Endothelial cell of umbilical vein (primary cell): ENCODE measurements at regions not wholly inside any gene's neighbourhood (a gene's known extent, or its start where the extent isn't known, plus 50 kb on each side); places are given as distances from the start of the nearest gene placed in this dataset.

Experiments
- BruUV-seq: library from RNA; stranded (reverse); fragments of 400-500 nt; replicated peaks from 2 replicates; lab custom pipeline; 2021; lab: Mats Ljungman, UMichigan
- CTCF ChIA-PET: fragments of 300-600, 350-600 bp; sonication (Branson Sonifier 250); formaldehyde crosslinking; loops from one replicate; lab custom pipeline; 2021; ENCODE audit warnings: antibody characterized with exemption, inconsistent platforms; lab: Charles Lee
- POLR2A ChIA-PET: fragments of 300-600, 350-600 bp; sonication (Branson Sonifier 250); formaldehyde crosslinking; loops from one replicate; lab custom pipeline; 2021; ENCODE audit warnings: antibody characterized with exemption, inconsistent platforms; lab: Charles Lee
- DNase-seq: peaks from one replicate; pipeline ENCODE4 v3.0.0-alpha.2; 2011; ENCODE audit warnings: low read depth, low spot score
- FAIRE-seq: peaks from 2 replicates; lab custom pipeline; 2011; peaks lifted over from hg19 to GRCh38; lab: Jason Lieb, UNC
- H2AFZ ChIP-seq: 2 replicates; pipeline ENCODE4 v1.6.0; 2012; ENCODE audit warnings: low read depth, low read length, control low read depth, inconsistent platforms
- H3K27ac ChIP-seq: 2 replicates; pipeline ENCODE4 v1.5.1; 2011; ENCODE audit warnings: low read depth, mild to moderate bottlenecking, control low read depth, low read length, moderate library complexity; ENCODE audit not compliant: insufficient read depth
- H3K27me3 ChIP-seq, 2 experiments: 2 replicates each; pipeline versions ENCODE4 v1.6.0 to v1.6.1; 2011; ENCODE audit warnings: low read length in 2 of 2, mixed read lengths in 1 of 2; ENCODE audit not compliant: control insufficient read depth in 2 of 2, insufficient read depth in 2 of 2
- H3K36me3 ChIP-seq, 2 experiments: 2 replicates in 1 of 2; 3 replicates in 1 of 2; pipeline ENCODE4 v1.5.1; 2011; ENCODE audit warnings: low read length in 2 of 2, mild to moderate bottlenecking in 1 of 2, moderate library complexity in 1 of 2; ENCODE audit not compliant: control insufficient read depth in 2 of 2, insufficient read depth in 2 of 2; ENCODE audit errors: extremely low read depth in 1 of 2
- H3K4me1 ChIP-seq: 3 replicates; pipeline ENCODE4 v1.5.1; 2011; ENCODE audit warnings: mild to moderate bottlenecking, low read length; ENCODE audit not compliant: control insufficient read depth, insufficient read depth; ENCODE audit errors: extremely low read depth
- H3K4me2 ChIP-seq: 2 replicates; pipeline ENCODE4 v1.6.1; 2011; ENCODE audit warnings: low read length, control low read depth, mixed read lengths; ENCODE audit not compliant: insufficient read depth
- H3K4me3 ChIP-seq, 3 experiments: fragments of 200-600 bp in 1 of 3; sonication (generic), shearing (Covaris generic) in 1 of 3; replicated peaks in 1 of 3; 2 replicates each; pipeline ENCODE4 v1.5.1; 2011 to 2016; ENCODE audit warnings: control low read depth in 3 of 3, low read length in 3 of 3, mild to moderate bottlenecking in 2 of 3, inconsistent platforms in 1 of 3, low read depth in 1 of 3, moderate library complexity in 1 of 3; ENCODE audit not compliant: insufficient read depth in 1 of 3
- H3K79me2 ChIP-seq: 2 replicates; pipeline ENCODE4 v1.6.0; 2012; ENCODE audit warnings: low read length, inconsistent platforms; ENCODE audit not compliant: control insufficient read depth, insufficient read depth
- H3K9ac ChIP-seq: replicated peaks from 2 replicates; pipeline ENCODE3; 2011; ENCODE audit warnings: low read length, control low read depth; ENCODE audit not compliant: insufficient read depth; ENCODE audit errors: extremely low read depth
- H3K9me1 ChIP-seq: replicated peaks from 3 replicates; pipeline ENCODE4 v1.6.0; 2011; ENCODE audit warnings: mild to moderate bottlenecking, low read length; ENCODE audit not compliant: control insufficient read depth, insufficient read depth; ENCODE audit errors: extremely low read depth
- H3K9me3 ChIP-seq: replicated peaks from 2 replicates; pipeline ENCODE4 v1.5.1; 2012; ENCODE audit warnings: low read length, inconsistent platforms; ENCODE audit not compliant: control insufficient read depth, insufficient read depth
- H4K20me1 ChIP-seq: replicated peaks from 2 replicates; pipeline ENCODE3; 2011; ENCODE audit warnings: mild to moderate bottlenecking, low read length; ENCODE audit not compliant: control insufficient read depth, insufficient read depth; ENCODE audit errors: extremely low read depth
- EZH2 ChIP-seq: IDR thresholded peaks from 2 replicates; pipeline ENCODE4 v1.6.1; 2012; ENCODE audit warnings: borderline replicate concordance, low read depth, mild to moderate bottlenecking, moderate library complexity, low read length, inconsistent platforms; ENCODE audit not compliant: severe bottlenecking
- FOS ChIP-seq: IDR thresholded peaks from 2 replicates; pipeline ENCODE4 v1.6.1; 2011; ENCODE audit warnings: mild to moderate bottlenecking, low read length, moderate library complexity, borderline replicate concordance; ENCODE audit not compliant: insufficient read depth
- GATA2 ChIP-seq: IDR thresholded peaks from 2 replicates; pipeline ENCODE4 v1.7.0; 2011; ENCODE audit warnings: low read depth, mild to moderate bottlenecking, moderate library complexity, mixed read lengths, low read length; ENCODE audit not compliant: insufficient read length, insufficient read depth
- JUN ChIP-seq: IDR thresholded peaks from 2 replicates; pipeline ENCODE4 v1.6.1; 2011; ENCODE audit warnings: borderline replicate concordance, low read depth; ENCODE audit not compliant: insufficient read length, insufficient read depth
- MYC ChIP-seq: IDR thresholded peaks from one replicate; pipeline ENCODE4 v1.6.1; 2011; ENCODE audit warnings: mild to moderate bottlenecking, low read depth, low read length
- POLR2A ChIP-seq: IDR thresholded peaks from 2 replicates; pipeline ENCODE4 v1.6.1; 2012; ENCODE audit warnings: low read depth, mild to moderate bottlenecking, control low read depth, low read length
- POLR2AphosphoS5 ChIP-seq: IDR thresholded peaks from 2 replicates; pipeline ENCODE4 v1.6.1; 2012; ENCODE audit warnings: low read depth, mild to moderate bottlenecking, control low read depth, low read length, moderate library complexity; ENCODE audit not compliant: insufficient read depth
- dilution Hi-C: fragments of 300-500 bp; cut with MboI; formaldehyde crosslinking; loops from one replicate; pipeline ENCODE4 v1.15.0; 2019; ENCODE audit warnings: low sequenced_read_pairs; ENCODE audit not compliant: extremely low pct_ligation_motif_present
- intact Hi-C: fragments of 100-400 bp; cut with micrococcal nuclease; formaldehyde crosslinking; loops from one replicate; pipeline ENCODE4 v1.10.0; 2022
- TF ChIP-seq, protein P1 (sequence below): IDR thresholded peaks from 2 replicates; pipeline ENCODE4 v1.6.1; 2011; ENCODE audit not compliant: insufficient read depth, insufficient read length
- TF ChIP-seq, protein P2 (sequence below), 2 donors: IDR thresholded peaks; 1 replicate in 1 of 2; 2 replicates in 1 of 2; pipeline ENCODE4 v1.5.1; 2011; ENCODE audit warnings: low read length in 2 of 2, mild to moderate bottlenecking in 2 of 2, moderate library complexity in 2 of 2, control low read depth in 1 of 2, inconsistent platforms in 1 of 2, low read depth in 1 of 2; ENCODE audit not compliant: insufficient read depth in 1 of 2; ENCODE audit errors: extremely low read depth in 1 of 2

DNA sequence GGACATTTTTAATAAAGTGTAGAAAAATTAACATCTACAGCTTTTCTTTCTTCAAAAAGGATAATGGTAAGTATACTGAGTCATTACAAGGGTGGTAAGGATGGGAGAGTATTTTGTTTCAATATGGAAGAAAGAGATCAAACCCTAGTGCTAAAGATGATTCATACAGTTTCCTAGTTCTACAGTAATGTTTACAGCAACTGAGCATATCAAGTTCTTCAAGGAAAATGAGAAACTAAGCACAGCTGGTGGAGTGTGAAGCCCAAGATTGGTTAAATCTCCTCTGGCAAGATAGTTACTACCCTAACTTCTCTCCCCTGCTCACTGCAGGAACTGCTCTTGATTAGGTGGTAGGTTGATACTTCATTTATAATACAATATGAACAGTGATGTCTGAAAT is 467.5 kb downstream of the XIRP2 start:
- TF ChIP-seq JUN = no peak
- peak; percentile 10 for TF ChIP-seq FOS
- FAIRE-seq = no peak
- H3K36me3 ChIP-seq = no peaks in the 10 kb centered on the region

DNA sequence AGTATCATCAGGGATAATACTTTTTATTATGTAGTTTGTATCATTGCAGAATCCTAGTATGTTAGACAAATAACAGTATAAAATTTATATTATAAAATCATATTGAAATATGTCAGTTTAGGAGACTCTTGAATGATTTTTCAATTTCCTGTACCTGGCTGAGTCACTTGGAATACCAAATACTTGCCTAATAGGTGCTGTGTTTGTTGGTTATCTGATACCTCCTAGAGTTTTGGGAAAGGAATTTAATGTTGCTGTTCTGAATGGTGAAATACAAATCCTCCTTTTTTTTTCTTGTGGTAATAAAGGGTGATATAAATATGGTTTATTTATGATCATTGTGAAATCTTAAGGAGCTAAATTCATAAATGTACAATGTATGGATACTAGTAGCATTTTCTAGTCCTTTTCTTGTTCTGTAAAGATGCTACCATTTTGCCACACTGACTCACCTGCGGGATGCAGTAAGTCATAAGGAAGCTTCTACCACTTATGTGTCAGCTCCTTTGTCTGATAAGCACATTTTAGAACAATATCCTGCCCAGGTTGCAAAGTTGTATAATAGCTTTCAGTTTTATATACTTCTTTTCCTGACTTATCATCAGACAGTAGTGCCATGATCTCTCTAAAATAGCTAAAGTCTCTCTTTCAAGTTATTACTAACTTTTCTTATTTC is 465.5 kb downstream of the XIRP2 start:
- no peak overlapping the region for H3K4me3 ChIP-seq
- intact Hi-C loops (no loop called here), dilution Hi-C loops (no loop called here)
- TF ChIP-seq EZH2 (no peak), POLR2AphosphoS5 (no peak), POLR2A (no peak), FOS (no peak), JUN (no peak), GATA2 (no peak), MYC (no peak)
- TF ChIP-seq, protein P1, sequence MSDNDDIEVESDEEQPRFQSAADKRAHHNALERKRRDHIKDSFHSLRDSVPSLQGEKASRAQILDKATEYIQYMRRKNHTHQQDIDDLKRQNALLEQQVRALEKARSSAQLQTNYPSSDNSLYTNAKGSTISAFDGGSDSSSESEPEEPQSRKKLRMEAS = no peak
- TF ChIP-seq, protein P2, sequence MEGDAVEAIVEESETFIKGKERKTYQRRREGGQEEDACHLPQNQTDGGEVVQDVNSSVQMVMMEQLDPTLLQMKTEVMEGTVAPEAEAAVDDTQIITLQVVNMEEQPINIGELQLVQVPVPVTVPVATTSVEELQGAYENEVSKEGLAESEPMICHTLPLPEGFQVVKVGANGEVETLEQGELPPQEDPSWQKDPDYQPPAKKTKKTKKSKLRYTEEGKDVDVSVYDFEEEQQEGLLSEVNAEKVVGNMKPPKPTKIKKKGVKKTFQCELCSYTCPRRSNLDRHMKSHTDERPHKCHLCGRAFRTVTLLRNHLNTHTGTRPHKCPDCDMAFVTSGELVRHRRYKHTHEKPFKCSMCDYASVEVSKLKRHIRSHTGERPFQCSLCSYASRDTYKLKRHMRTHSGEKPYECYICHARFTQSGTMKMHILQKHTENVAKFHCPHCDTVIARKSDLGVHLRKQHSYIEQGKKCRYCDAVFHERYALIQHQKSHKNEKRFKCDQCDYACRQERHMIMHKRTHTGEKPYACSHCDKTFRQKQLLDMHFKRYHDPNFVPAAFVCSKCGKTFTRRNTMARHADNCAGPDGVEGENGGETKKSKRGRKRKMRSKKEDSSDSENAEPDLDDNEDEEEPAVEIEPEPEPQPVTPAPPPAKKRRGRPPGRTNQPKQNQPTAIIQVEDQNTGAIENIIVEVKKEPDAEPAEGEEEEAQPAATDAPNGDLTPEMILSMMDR (IDR thresholded peaks at IDR 0.05; ENCODE audit: extremely low read depth in 1 of 2, insufficient read depth in 1 of 2, low read depth in 1 of 2, low read length in 2 of 2) = no peak
- H3K9me1 ChIP-seq = no peaks in the 10 kb centered on the region
- H3K27me3 ChIP-seq = no peaks in the 10 kb centered on the region
- H2AFZ ChIP-seq = no peak overlapping the region
- no peak overlapping the region for H3K9ac ChIP-seq
- H3K9me3 ChIP-seq = no peaks in the 10 kb centered on the region
- no peaks in the 10 kb centered on the region for H3K36me3 ChIP-seq
- no peak for FAIRE-seq
- H3K79me2 ChIP-seq = no peaks in the 10 kb centered on the region
- H4K20me1 ChIP-seq = no peaks in the 10 kb centered on the region
- no peak for DNase-seq
- no peak overlapping the region for H3K4me2 ChIP-seq
- H3K4me1 ChIP-seq = no peaks in the 10 kb centered on the region
- BruUV-seq = no TSS peak
- ChIA-PET CTCF (no interaction called here), POLR2A (no interaction called here)
- no peak overlapping the region for H3K27ac ChIP-seq

More for the DNA sequence above, 467.5 kb downstream of the XIRP2 start:
- ChIA-PET CTCF (no interaction called here), POLR2A (no interaction called here)
- no peak overlapping the region for H3K4me3 ChIP-seq
- intact Hi-C loops (no loop called here), dilution Hi-C loops (no loop called here)
- H3K9me3 ChIP-seq = no peaks in the 10 kb centered on the region
- H4K20me1 ChIP-seq = no peaks in the 10 kb centered on the region
- H3K4me1 ChIP-seq = no peaks in the 10 kb centered on the region
- H3K9me1 ChIP-seq = no peaks in the 10 kb centered on the region
- DNase-seq = no peak
- no TSS peak for BruUV-seq
- H3K27ac ChIP-seq = no peak overlapping the region
- H3K79me2 ChIP-seq = no peaks in the 10 kb centered on the region
- no peak overlapping the region for H3K4me2 ChIP-seq
- H3K9ac ChIP-seq = no peak overlapping the region
- no peaks in the 10 kb centered on the region for H3K27me3 ChIP-seq
- no peak overlapping the region for H2AFZ ChIP-seq
